Gastrocnemius medialis (tissue), 4 donors: ENCODE measurements at regions not wholly inside any gene's neighbourhood (a gene's known extent, or its start where the extent isn't known, plus 50 kb on each side); places are given as distances from the start of the nearest gene placed in this dataset.

ENCODE experiments used
- POLR2A ChIP-seq, 2 donors: fragments of 450-650 bp; IDR thresholded peaks; one replicate each; pipeline ENCODE4 v1.6.1; 2017; ENCODE audit warnings: antibody characterized with exemption in 2 of 2, mild to moderate bottlenecking in 2 of 2, moderate library complexity in 2 of 2
- TF ChIP-seq, protein P1 (sequence below), 5 experiments: fragments of 450-650 bp in 3 of 5; fragments of 200-600 bp in 2 of 5; sonication (generic) in 2 of 5; IDR thresholded peaks in 4 of 5; conservative IDR thresholded peaks in 1 of 5; 1 replicate in 4 of 5; 2 replicates in 1 of 5; pipeline ENCODE4 v1.5.1; 2016 to 2019; ENCODE audit warnings: antibody characterized with exemption in 5 of 5, mild to moderate bottlenecking in 3 of 5, moderate library complexity in 3 of 5

- TF ChIP-seq, protein P1, sequence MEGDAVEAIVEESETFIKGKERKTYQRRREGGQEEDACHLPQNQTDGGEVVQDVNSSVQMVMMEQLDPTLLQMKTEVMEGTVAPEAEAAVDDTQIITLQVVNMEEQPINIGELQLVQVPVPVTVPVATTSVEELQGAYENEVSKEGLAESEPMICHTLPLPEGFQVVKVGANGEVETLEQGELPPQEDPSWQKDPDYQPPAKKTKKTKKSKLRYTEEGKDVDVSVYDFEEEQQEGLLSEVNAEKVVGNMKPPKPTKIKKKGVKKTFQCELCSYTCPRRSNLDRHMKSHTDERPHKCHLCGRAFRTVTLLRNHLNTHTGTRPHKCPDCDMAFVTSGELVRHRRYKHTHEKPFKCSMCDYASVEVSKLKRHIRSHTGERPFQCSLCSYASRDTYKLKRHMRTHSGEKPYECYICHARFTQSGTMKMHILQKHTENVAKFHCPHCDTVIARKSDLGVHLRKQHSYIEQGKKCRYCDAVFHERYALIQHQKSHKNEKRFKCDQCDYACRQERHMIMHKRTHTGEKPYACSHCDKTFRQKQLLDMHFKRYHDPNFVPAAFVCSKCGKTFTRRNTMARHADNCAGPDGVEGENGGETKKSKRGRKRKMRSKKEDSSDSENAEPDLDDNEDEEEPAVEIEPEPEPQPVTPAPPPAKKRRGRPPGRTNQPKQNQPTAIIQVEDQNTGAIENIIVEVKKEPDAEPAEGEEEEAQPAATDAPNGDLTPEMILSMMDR (IDR thresholded peaks at IDR 0.05 in 4 of 5, conservative IDR thresholded peaks at IDR 0.05 in 1 of 5) = no peak
- no peak for TF ChIP-seq POLR2A (IDR thresholded peaks at IDR 0.05)
These were observed 105.5 kb upstream of the SETMAR start for GRCh38 chr3:4197670-4198069.
